ENCODE measurements at regions not wholly inside any gene's neighbourhood (a gene's known extent, or its start where the extent isn't known, plus 50 kb on each side); places are given as distances from the start of the nearest gene placed in this dataset.

GRCh38 chr6:154656660-154657059, 76.6 kb upstream of the SCAF8 start:
- TF ChIP-seq POLR2A (IDR thresholded peaks at IDR 0.05) (no peak), CTCF (IDR thresholded peaks at IDR 0.05) (no peak)
